ENCODE measurements at regions not wholly inside any gene's neighbourhood (a gene's known extent, or its start where the extent isn't known, plus 50 kb on each side); places are given as distances from the start of the nearest gene placed in this dataset.
"Not testable (repeated sequence)": the region's sequence is repeated elsewhere in the genome, so short reads cannot be mapped to it uniquely, and the experiment has no call there.

- Histone ChIP-seq H3K9me3 (ENCODE audit: control insufficient read depth, low read depth, low read length) (no peaks in the 10 kb centered on the region), H3K27me3 (ENCODE audit: control insufficient read depth, insufficient read depth, low read length) (no peaks in the 10 kb centered on the region), H3K27ac (ENCODE audit: low read length) (no peak overlapping the region), H3K9ac (ENCODE audit: low read length) (no peak overlapping the region), H3K4me3 (ENCODE audit: low read length) (no peak overlapping the region), H3K4me1 (ENCODE audit: control insufficient read depth, low read depth, low read length) (peaks cover 11% of the 10 kb centered on the region), H3K36me3 (ENCODE audit: control insufficient read depth, low read depth, low read length) (no peaks in the 10 kb centered on the region)
These were observed 251.8 kb downstream of the NNT start for GRCh38 chr5:43854697-43855292.

- H3K9me3 ChIP-seq (ENCODE audit: control insufficient read depth, low read depth, low read length): no peaks in the 10 kb centered on the region
- H3K27ac ChIP-seq (ENCODE audit: low read length): no peak overlapping the region
- no peak overlapping the region for H3K9ac ChIP-seq (ENCODE audit: low read length)
- no peak overlapping the region for H3K4me3 ChIP-seq (ENCODE audit: low read length)
- H3K27me3 ChIP-seq (ENCODE audit: control insufficient read depth, insufficient read depth, low read length): no peaks in the 10 kb centered on the region
- H3K4me1 ChIP-seq (ENCODE audit: control insufficient read depth, low read depth, low read length): peaks cover 11% of the 10 kb centered on the region
- no peaks in the 10 kb centered on the region for H3K36me3 ChIP-seq (ENCODE audit: control insufficient read depth, low read depth, low read length)
These were observed 249.3 kb downstream of the NNT start for GRCh38 chr5:43852279-43852678.

DNA sequence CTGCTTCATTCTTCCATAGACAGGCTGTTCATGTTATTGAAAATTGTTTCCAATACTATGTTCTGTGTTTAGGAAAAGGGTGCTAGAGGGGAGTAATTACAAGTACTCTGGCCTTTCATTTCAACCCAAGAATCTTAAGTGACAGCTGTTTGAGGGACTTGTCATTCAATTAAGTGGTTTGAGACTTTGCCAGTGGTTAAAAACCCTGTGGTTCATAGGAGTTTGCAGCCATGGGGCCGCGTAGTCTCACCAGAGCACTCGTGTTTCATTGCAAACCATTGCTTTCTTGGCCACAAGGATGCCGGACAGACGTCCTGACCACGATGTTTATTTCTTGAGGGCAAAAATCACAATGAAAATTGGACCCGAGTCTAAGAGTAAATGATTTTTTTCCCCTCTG, 248.8 kb downstream of the NNT start:
- no peaks in the 10 kb centered on the region for H3K9me3 ChIP-seq (ENCODE audit: control insufficient read depth, low read depth, low read length)
- H3K36me3 ChIP-seq (ENCODE audit: control insufficient read depth, low read depth, low read length): no peaks in the 10 kb centered on the region
- no peaks in the 10 kb centered on the region for H3K27me3 ChIP-seq (ENCODE audit: control insufficient read depth, insufficient read depth, low read length)
- no peak overlapping the region for H3K27ac ChIP-seq (ENCODE audit: low read length)
- no peak overlapping the region for H3K9ac ChIP-seq (ENCODE audit: low read length)
- H3K4me1 ChIP-seq (ENCODE audit: control insufficient read depth, low read depth, low read length): peaks cover 11% of the 10 kb centered on the region
- no peak overlapping the region for H3K4me3 ChIP-seq (ENCODE audit: low read length)

- Histone ChIP-seq H3K27me3 (ENCODE audit: control insufficient read depth, insufficient read depth, low read length) (no peaks in the 10 kb centered on the region), H3K4me1 (ENCODE audit: control insufficient read depth, low read depth, low read length) (no peaks in the 10 kb centered on the region), H3K9ac (ENCODE audit: low read length) (no peak overlapping the region), H3K36me3 (ENCODE audit: control insufficient read depth, low read depth, low read length) (no peaks in the 10 kb centered on the region), H3K27ac (ENCODE audit: low read length) (no peak overlapping the region), H3K4me3 (ENCODE audit: low read length) (no peak overlapping the region), H3K9me3 (ENCODE audit: control insufficient read depth, low read depth, low read length) (no peaks in the 10 kb centered on the region)
These were observed 237.6 kb downstream of the NNT start for GRCh38 chr5:43840424-43841125.

DNA sequence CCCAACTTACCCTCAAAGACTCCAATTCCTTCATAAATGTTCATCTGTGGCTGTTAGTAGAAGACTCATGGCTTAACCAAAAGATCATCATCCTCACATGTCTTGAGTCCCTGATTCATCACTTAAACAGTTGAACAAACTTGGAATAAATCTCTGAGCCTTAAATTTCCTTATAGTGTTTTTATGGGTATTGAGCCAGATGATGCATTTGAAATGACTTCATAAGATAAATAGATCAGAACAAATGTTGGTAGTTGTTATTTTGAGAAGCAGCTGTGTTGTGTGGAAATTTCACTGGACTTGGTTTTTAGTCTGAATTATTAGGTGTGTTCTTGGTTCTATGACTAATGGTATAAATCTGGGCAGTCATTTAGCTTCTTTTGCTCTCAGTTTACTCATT, 236.2 kb downstream of the NNT start:
- Histone ChIP-seq H3K9ac (ENCODE audit: low read length) (no peak overlapping the region), H3K36me3 (ENCODE audit: control insufficient read depth, low read depth, low read length) (no peaks in the 10 kb centered on the region), H3K4me1 (ENCODE audit: control insufficient read depth, low read depth, low read length) (no peaks in the 10 kb centered on the region), H3K9me3 (ENCODE audit: control insufficient read depth, low read depth, low read length) (no peaks in the 10 kb centered on the region), H3K4me3 (ENCODE audit: low read length) (no peak overlapping the region), H3K27ac (ENCODE audit: low read length) (no peak overlapping the region), H3K27me3 (ENCODE audit: control insufficient read depth, insufficient read depth, low read length) (no peaks in the 10 kb centered on the region)

DNA sequence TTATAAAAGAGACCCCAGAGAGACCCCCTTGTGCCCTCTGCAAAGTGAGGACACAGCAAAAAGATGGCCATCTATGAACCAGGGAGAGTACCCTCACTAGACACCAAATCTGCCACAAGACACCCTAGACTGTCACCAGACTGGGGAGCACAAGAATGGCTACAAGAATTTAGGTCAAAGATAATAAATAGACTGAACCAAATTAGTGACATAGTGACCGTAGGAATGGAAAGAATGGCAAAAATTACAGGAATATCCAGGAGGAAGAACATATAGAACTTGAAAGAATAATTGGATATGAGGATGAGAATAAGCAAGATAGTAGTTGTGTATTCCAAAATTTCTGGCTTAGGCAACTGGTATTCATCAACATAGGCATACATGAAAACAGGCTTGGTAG, 235.0 kb downstream of the NNT start:
- no peaks in the 10 kb centered on the region for H3K4me1 ChIP-seq (ENCODE audit: control insufficient read depth, low read depth, low read length)
- no peak overlapping the region for H3K27ac ChIP-seq (ENCODE audit: low read length)
- H3K27me3 ChIP-seq (ENCODE audit: control insufficient read depth, insufficient read depth, low read length): no peaks in the 10 kb centered on the region
- H3K36me3 ChIP-seq (ENCODE audit: control insufficient read depth, low read depth, low read length): no peaks in the 10 kb centered on the region
- H3K4me3 ChIP-seq (ENCODE audit: low read length): no peak overlapping the region
- H3K9me3 ChIP-seq (ENCODE audit: control insufficient read depth, low read depth, low read length): no peaks in the 10 kb centered on the region
- no peak overlapping the region for H3K9ac ChIP-seq (ENCODE audit: low read length)

GRCh38 chr5:43837091-43837490, 234.1 kb downstream of the NNT start:
- H3K9ac ChIP-seq (ENCODE audit: low read length): no peak overlapping the region
- H3K36me3 ChIP-seq (ENCODE audit: control insufficient read depth, low read depth, low read length): no peaks in the 10 kb centered on the region
- H3K4me1 ChIP-seq (ENCODE audit: control insufficient read depth, low read depth, low read length): no peaks in the 10 kb centered on the region
- H3K27me3 ChIP-seq (ENCODE audit: control insufficient read depth, insufficient read depth, low read length): no peaks in the 10 kb centered on the region
- no peaks in the 10 kb centered on the region for H3K9me3 ChIP-seq (ENCODE audit: control insufficient read depth, low read depth, low read length)
- H3K4me3 ChIP-seq (ENCODE audit: low read length): no peak overlapping the region
- no peak overlapping the region for H3K27ac ChIP-seq (ENCODE audit: low read length)

DNA sequence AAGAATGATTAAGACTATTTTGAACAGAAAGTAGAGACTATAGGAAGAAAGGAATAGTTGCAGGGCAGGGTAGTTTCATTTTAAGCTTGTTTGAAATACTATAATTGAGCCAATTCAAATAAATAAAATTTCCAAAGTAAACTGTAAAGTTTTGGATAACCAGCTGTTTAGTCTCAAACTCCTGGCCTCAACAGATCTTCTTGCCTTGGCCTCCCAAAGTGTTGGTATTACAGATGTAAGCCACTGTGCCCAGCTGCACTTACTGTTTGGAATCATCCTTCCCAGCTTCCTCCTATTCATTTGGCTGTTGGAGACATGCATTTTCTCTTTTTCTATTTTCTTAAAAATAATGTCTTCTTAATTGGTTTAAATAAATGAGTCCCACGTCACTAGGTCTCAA, 231.0 kb downstream of the NNT start:
- Histone ChIP-seq H3K9ac (ENCODE audit: low read length) (no peak overlapping the region), H3K27ac (ENCODE audit: low read length) (no peak overlapping the region), H3K27me3 (ENCODE audit: control insufficient read depth, insufficient read depth, low read length) (no peaks in the 10 kb centered on the region), H3K4me3 (ENCODE audit: low read length) (no peak overlapping the region), H3K36me3 (ENCODE audit: control insufficient read depth, low read depth, low read length) (no peaks in the 10 kb centered on the region), H3K4me1 (ENCODE audit: control insufficient read depth, low read depth, low read length) (no peaks in the 10 kb centered on the region), H3K9me3 (ENCODE audit: control insufficient read depth, low read depth, low read length) (no peaks in the 10 kb centered on the region)

DNA sequence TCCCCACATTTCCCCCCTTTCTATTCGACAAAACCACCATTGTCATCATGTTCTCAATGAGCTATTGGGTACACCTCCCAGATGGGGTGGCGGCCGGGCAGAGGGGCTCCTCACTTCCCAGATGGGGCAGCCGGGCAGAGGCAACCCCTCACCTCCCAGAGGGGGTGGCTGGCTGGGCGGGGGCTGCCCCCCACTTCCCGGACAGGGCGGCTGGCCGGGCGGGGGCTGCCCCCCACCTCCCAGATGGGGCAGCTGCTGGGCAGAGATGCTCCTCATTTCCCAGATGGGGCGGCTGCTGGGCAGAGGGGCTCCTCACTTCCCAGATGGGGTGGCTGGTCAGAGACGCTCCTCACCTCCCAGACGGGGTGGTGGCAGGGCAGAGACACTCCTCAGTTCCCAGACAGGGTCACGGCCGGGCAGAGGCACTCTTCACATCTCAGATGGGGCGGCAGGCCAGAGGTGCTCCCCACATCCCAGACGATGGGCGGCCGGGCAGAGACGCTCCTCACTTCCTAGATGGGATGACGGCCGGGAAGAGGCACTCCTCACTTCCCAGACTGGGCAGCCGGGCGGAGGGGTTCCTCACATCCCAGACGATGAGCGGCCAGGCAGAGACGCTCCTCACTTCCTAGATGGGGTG, 221.5 kb downstream of the NNT start:
- not testable (repeated sequence) for H3K4me1 ChIP-seq (ENCODE audit: control insufficient read depth, low read depth, low read length)

DNA sequence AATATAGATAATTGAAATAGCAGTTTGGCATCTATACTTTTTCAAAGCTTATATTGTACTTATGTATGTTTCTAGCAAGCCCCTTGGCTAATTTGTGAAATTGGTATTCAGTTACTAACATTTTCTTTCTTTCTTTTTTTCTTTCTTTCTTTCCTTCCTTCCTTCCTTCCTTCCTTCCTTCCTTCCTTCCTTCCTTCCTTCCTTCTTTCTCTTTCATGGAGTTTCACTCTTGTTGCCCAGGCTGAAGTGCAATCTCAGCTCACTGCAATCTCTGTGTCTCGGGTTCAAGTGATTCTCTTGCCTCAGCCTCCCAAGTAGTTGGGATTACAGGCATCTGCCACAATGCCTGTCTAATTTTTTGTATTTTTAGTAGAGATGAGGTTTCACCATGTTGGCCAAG, 215.4 kb downstream of the NNT start:
- H3K4me1 ChIP-seq (ENCODE audit: control insufficient read depth, low read depth, low read length); H3K36me3 ChIP-seq (ENCODE audit: control insufficient read depth, low read depth, low read length); H3K27ac ChIP-seq (ENCODE audit: low read length); H3K4me3 ChIP-seq (ENCODE audit: low read length); H3K9ac ChIP-seq (ENCODE audit: low read length); H3K27me3 ChIP-seq (ENCODE audit: control insufficient read depth, insufficient read depth, low read length): not testable (repeated sequence)
- peaks cover 28% of the 10 kb centered on the region for H3K9me3 ChIP-seq (ENCODE audit: control insufficient read depth, low read depth, low read length)

More for the DNA sequence above, 221.5 kb downstream of the NNT start:
- not testable (repeated sequence) for H3K4me3 ChIP-seq (ENCODE audit: low read length); H3K9ac ChIP-seq (ENCODE audit: low read length); H3K9me3 ChIP-seq (ENCODE audit: control insufficient read depth, low read depth, low read length); H3K27ac ChIP-seq (ENCODE audit: low read length); H3K27me3 ChIP-seq (ENCODE audit: control insufficient read depth, insufficient read depth, low read length); H3K36me3 ChIP-seq (ENCODE audit: control insufficient read depth, low read depth, low read length)

DNA sequence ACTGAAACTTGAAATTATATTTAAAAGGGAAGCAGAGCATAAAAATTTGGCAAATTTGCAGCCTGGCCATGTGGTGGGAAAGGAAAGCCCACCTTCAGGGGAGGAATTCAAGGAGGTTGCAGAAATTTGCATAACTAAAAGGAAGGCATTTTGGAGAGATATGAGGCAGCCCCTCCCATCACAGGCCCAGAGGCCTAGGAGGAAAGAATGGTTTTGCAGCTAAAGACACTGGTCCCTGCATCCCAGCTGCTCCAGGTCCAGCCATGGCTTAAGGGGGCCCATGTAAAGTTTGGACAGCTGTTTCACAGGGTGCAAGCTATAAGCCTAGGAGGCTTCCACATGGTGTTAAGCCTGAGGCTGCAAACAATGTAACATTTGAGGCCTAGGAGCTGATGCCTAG, 212.5 kb downstream of the NNT start:
- peaks cover 25% of the 10 kb centered on the region for H3K9me3 ChIP-seq (ENCODE audit: control insufficient read depth, low read depth, low read length)

GRCh38 chr5:43804723-43805122, 201.7 kb downstream of the NNT start:
- H3K4me3 ChIP-seq (ENCODE audit: low read length): no peak overlapping the region
- H3K27me3 ChIP-seq (ENCODE audit: control insufficient read depth, insufficient read depth, low read length): no peaks in the 10 kb centered on the region
- H3K9me3 ChIP-seq (ENCODE audit: control insufficient read depth, low read depth, low read length): no peaks in the 10 kb centered on the region
- H3K4me1 ChIP-seq (ENCODE audit: control insufficient read depth, low read depth, low read length): no peaks in the 10 kb centered on the region
- no peaks in the 10 kb centered on the region for H3K36me3 ChIP-seq (ENCODE audit: control insufficient read depth, low read depth, low read length)
- H3K9ac ChIP-seq (ENCODE audit: low read length): no peak overlapping the region
- no peak overlapping the region for H3K27ac ChIP-seq (ENCODE audit: low read length)

More for the DNA sequence above, 212.5 kb downstream of the NNT start:
- Histone ChIP-seq H3K36me3 (ENCODE audit: control insufficient read depth, low read depth, low read length) (no peaks in the 10 kb centered on the region), H3K9ac (ENCODE audit: low read length) (no peak overlapping the region), H3K27me3 (ENCODE audit: control insufficient read depth, insufficient read depth, low read length) (no peaks in the 10 kb centered on the region), H3K4me1 (ENCODE audit: control insufficient read depth, low read depth, low read length) (no peaks in the 10 kb centered on the region), H3K4me3 (ENCODE audit: low read length) (no peak overlapping the region), H3K27ac (ENCODE audit: low read length) (no peak overlapping the region)
